ENCODE measurements at regions not wholly inside any gene's neighbourhood (a gene's known extent, or its start where the extent isn't known, plus 50 kb on each side); places are given as distances from the start of the nearest gene placed in this dataset.

DNA sequence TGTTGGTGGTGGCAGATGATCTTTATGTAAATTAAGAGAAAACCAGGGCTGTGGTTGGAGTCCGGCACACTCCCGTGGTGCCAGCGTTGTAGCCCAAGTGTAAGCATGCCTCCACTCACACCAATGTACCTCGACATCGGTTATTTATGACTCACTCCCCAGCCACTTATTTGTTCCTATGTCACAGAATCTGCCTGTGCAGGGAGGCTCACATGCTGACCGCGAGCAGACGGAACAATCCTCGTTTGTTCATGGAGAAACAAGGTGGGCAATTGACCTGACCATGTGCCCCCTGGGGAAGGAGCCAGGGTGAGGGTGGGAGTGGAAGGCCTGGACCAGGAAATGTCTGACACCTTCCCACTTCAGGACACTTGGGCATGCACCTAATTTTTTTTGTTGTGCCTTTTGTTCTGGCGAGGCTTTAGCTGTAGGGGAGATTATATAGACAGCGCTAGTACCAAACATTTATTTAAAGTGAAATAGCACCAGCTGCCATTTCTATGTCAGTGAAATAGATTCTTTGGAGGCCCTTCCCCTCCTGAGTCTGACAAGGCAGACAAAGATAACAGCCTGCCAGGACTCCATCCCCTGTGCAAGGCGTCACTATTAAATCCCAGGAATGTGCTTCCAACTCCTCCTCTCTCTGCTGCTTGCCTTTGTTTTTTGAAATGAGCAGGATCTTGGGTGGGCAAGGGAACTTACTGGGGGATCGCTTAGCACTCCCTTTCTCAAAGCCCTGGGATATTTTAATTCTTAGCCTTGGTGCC is 394.2 kb downstream of the FGF9 start:
- no peak for DNase-seq
- peak; percentile 28 for ATAC-seq
- intact Hi-C loops (cut with micrococcal nuclease): no loop called here

GRCh38 chr13:22073718-22074117 is 402.8 kb downstream of the FGF9 start:
- DNase-seq: no peak
- intact Hi-C loops (cut with micrococcal nuclease): no loop called here
- no peak for ATAC-seq

DNA sequence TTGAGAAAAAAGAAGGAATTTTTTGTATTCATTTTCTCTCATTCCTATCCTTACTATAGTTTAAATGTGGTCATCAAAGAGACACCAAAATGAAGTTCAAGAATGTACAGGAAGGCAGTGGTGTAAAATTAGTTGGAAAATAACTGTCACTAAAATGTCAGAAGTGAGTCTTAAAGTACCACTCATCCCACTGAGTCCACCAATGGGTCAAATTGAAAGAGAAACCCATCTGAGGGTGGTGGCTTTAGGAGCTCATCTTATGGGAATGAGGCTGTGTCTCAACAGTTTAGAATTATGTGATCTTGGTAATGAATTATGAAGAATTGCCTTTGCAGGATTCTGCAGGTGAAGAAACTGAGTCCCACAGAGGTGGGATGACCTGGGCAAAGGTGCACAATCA is 403.5 kb downstream of the FGF9 start:
- intact Hi-C loops (cut with micrococcal nuclease): no loop called here
- ATAC-seq (no peak), DNase-seq (no peak)

DNA sequence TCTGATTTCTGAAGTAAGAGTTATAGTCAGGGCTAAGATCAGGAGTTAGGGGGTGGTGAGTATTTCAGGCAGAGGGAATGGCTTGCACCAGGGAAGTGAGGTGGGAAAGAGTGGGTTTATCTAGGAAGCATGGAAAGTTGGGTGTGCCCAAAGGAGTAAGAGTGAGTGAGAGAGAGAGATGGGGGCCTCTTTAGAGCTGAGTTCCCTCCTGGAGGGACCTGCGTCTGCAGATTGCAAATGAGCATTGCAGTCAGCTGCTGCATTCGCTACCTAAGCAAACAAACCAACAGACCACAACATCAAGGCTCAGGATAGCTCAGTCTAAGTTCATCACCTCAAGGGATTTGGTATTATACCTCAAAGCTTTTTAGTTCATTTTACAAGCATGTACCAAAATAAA is 405.8 kb downstream of the FGF9 start:
- intact Hi-C loops (cut with micrococcal nuclease): no loop called here
- no peak for ATAC-seq

DNA sequence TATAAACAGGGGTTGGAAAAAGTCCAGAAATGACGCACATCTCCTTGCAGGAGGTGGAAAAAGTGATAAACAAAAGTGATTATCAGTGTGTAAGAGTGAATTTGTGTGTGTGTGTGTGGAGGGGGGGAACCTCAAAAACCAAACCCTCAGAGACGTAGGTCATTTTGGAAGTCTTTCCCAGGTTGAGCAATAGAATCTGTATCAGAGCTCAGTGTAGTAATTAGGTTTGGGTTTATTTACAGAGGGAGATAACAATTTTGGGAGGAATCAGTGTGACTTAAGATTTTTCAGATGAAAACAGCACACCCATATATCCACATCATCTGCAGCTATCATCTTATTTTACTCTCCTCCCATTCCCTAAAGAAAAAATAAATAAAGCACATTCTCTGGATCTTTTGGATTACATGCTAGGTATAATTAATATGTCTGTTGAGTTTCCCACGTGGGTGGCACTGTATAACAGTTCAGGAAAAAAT is 406.4 kb downstream of the FGF9 start:
- intact Hi-C loops (cut with micrococcal nuclease): no loop called here
- ATAC-seq (no peak), DNase-seq (no peak)

More for the DNA sequence above, 405.8 kb downstream of the FGF9 start:
- DNase-seq: no peak

GRCh38 chr13:22077764-22078163 is 406.9 kb downstream of the FGF9 start:
- no peak for DNase-seq
- no peak for ATAC-seq
- intact Hi-C loops (cut with micrococcal nuclease): no loop called here

GRCh38 chr13:22079961-22080360 is 409.1 kb downstream of the FGF9 start:
- intact Hi-C loops (cut with micrococcal nuclease): no loop called here
- DNase-seq (no peak), ATAC-seq (no peak)

GRCh38 chr13:22080832-22081231 is 410.0 kb downstream of the FGF9 start:
- DNase-seq (no peak), ATAC-seq (no peak)
- intact Hi-C loops (cut with micrococcal nuclease): no loop called here

- intact Hi-C loops (cut with micrococcal nuclease): no loop called here
- DNase-seq (no peak), ATAC-seq (no peak)
Measured at GRCh38 chr13:22081430-22081829, 410.6 kb downstream of the FGF9 start.

- intact Hi-C loops (cut with micrococcal nuclease): no loop called here
- ATAC-seq: no peak
- DNase-seq: no peak
Measured at GRCh38 chr13:22082030-22082429, 411.2 kb downstream of the FGF9 start.

DNA sequence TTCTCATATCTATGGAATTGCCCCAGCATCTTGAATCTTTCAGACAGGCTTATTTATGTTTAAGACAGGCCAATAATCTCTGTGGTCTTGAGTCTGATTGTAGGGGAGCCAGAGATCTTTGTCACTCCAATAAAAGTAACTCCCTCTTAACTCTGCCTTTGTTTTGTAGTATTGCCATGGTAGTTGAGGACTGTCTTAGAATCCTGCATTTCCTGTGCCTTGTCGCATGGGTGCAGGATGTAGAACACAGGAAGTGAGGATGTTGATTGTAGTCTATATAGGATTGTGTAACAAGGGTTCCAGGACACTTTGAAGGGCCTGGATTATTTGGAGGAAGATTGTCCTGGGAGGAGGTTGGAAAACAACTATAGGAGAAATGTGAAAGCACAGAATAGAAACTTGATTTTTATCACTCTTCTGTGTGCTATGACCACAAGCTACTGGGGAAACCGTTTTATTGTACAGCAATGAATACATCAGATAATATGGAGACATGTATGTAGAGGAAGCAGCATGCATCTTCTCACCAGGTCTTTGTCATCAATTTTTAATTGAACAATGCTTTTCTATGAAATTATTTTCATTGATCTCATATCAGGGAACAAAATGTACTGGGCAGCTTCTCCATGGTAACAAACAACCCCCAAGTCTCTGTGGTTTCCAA is 411.7 kb downstream of the FGF9 start:
- intact Hi-C loops (cut with micrococcal nuclease): no loop called here
- DNase-seq: no peak
- ATAC-seq: no peak

- intact Hi-C loops (cut with micrococcal nuclease): no loop called here
- ATAC-seq: no peak
- no peak for DNase-seq
Measured at GRCh38 chr13:22085001-22085400, 414.1 kb downstream of the FGF9 start.

DNA sequence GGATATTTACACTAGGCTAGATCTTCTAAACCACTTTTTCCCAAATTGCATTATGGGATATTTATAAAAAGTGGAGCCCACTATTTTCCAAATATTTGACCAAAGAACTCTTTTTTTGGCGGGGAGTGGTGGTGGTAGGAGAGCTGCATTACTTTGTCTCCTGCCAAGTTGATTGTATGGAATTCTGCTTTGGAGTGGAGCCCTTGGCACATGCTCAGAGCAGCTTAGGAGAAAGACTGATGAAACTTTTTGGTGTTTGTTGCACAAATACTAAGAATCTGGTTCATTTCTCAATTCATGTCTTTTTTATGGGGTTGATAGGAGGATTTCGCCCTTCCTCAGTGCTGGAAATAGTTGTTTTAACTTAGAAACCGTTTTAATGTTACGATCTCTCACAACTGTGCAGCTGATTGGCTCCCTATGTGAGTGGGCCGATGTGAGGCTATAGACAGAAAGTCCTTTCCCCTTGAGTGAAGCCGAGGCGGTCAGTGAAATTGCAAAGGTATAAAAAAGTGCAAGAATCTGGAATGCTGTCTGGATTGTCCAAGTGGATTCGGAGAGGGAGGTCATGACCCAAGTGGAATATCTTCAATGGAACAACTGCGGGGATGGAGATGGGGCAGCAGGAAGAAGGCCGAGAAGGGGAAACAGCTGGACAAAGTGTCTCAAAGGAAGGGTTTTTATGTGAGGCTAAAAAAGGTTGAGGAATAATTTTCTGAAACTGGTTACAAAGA is 415.9 kb downstream of the FGF9 start:
- DNase-seq (no peak), ATAC-seq (no peak)
- intact Hi-C loops (cut with micrococcal nuclease): no loop called here

GRCh38 chr13:22090106-22090505 is 419.2 kb downstream of the FGF9 start:
- intact Hi-C loops (cut with micrococcal nuclease): no loop called here
- DNase-seq: no peak
- ATAC-seq: no peak

DNA sequence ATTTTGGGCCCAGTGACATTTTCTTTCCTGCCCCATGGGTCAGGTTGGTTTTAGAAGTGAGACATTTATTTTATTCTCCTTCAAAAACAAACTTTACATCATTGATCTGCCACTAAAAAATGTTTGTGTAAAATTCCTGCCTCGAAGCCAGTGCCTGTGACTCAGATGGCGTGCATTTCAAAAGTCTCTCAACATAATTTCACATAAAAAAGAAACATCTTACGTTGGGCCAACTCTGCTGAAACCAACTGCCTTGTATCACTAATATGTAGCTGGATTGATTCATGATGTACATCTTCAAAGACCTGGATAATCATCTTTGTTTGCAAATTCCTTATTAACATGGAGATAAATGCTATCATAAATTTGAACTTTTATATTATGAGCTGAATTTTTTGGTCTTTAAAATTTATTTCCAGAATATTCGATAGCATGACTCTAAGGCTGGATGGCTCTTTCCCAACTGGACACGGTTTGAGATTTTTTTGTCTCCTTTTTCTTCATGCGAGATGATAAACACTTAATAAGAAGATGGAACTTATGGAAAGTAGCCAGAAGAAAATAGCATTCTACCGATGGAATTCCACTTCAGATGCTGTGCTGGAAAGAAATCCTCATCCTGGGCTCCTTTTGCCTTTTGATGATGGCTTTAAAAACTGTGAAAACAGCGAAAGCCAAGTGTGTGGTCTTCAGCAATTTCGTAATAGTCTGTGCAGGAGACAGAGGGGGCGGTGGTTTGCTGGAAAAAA is 420.5 kb downstream of the FGF9 start:
- intact Hi-C loops (cut with micrococcal nuclease): no loop called here
- ATAC-seq (peak; percentile 24), DNase-seq (no peak)

DNA sequence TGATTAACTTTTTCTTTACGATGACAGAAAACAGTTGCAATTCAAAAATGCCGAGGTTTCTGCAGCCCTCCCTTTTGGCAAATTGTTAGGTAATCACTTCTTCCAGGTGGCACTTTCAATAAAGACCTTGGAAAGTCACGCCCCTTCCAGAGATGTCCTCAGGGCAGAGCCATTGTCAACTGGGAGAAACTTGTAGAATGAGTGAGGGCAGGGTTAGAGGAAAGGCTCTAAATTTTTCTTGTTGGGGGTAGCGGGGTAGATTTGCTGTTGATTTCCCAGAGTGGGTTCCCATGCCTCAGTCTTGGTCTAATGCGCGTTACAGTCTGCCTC is 421.1 kb downstream of the FGF9 start:
- DNase-seq: no peak
- intact Hi-C loops (cut with micrococcal nuclease): no loop called here

DNA sequence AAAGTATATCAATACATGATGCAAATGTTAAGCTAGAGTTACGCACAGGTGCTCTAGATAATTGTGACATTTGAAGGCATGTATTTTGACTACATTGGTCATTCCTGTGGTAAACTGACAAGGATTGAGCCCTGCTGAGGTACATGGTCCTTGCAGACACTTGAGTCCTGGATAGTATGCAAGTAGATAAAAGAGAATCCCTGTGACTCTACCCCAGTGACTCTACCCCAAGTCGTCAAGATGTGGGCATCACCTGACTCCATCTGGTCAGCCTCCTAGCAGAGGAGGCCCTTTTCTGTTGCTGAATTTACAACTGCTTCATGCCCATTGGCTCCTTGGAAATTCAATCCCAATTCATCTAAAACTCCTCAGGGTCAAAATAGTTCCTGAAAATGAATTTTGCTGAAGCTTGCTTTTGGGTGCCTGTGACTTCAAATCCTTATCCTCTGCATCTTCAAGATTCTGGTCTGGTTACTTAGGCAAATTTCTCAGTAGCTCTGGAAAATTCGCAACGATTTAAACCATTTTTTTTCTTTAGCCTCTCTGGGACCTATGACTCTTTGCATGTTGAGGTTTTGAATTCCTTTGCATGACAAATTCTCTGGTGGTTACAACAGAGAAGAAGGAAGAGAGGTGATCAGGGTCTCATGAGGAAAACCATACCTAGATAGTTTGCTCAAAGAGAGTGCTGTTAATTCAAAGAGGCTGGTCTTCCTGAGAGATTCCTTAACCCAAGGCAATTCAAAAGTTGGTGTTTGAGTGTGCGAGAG is 422.1 kb downstream of the FGF9 start:
- no peak for ATAC-seq
- intact Hi-C loops (cut with micrococcal nuclease): no loop called here
- no peak for DNase-seq

More for the DNA sequence above, 421.1 kb downstream of the FGF9 start:
- no peak for ATAC-seq

- intact Hi-C loops (cut with micrococcal nuclease): no loop called here
- no peak for DNase-seq
- ATAC-seq: no peak
Measured at GRCh38 chr13:22095794-22096193, 424.9 kb downstream of the FGF9 start.

GRCh38 chr13:22099585-22099984 is 428.7 kb downstream of the FGF9 start:
- no peak for DNase-seq
- intact Hi-C loops (cut with micrococcal nuclease): no loop called here
- ATAC-seq: no peak

Data from left ventricle myocardium superior (tissue), 1 donor.